ENCODE measurements at regions not wholly inside any gene's neighbourhood (a gene's known extent, or its start where the extent isn't known, plus 50 kb on each side); places are given as distances from the start of the nearest gene placed in this dataset.

GRCh38 chrX:130524476-130525194, 122.8 kb downstream of the RBMX2 start:
- TF ChIP-seq CTCF (IDR thresholded peaks at IDR 0.05) = no peak
- Histone ChIP-seq H3K4me1 (no peaks in the 10 kb centered on the region), H3K4me3 (peak overlapping the region in 7 of 10 donors; percentile 27 to 49 (median 44)), H3K27ac (no peak overlapping the region), H3K27me3 (peaks cover 0 to 12% (median 0%) of the 10 kb centered on the region in 7 donors), H3K9me3 (no peaks in the 10 kb centered on the region), H3K36me3 (no peaks in the 10 kb centered on the region)
- intact Hi-C loops (cut with DNase I) = no loop called here
- 79 to 85% methylated on average over 6 of the region's 6 CpGs for WGBS, 2 donors
- DNase-seq = no peak
- no peak for ATAC-seq

GRCh38 chrX:130529531-130529930, 127.7 kb downstream of the RBMX2 start:
- H3K27me3 ChIP-seq = no peaks in the 10 kb centered on the region

GRCh38 chrX:130531066-130531465, 129.3 kb downstream of the RBMX2 start:
- H3K4me3 ChIP-seq = no peak overlapping the region
- H3K4me1 ChIP-seq = no peaks in the 10 kb centered on the region
- no peak for ATAC-seq
- no peak overlapping the region for H3K27ac ChIP-seq
- H3K36me3 ChIP-seq = no peaks in the 10 kb centered on the region
- no peaks in the 10 kb centered on the region for H3K9me3 ChIP-seq
- TF ChIP-seq CTCF (IDR thresholded peaks at IDR 0.05) = no peak
- intact Hi-C loops (cut with DNase I) = no loop called here
- peaks cover 0 to under 1% (median 0%) of the 10 kb centered on the region in 7 donors for H3K27me3 ChIP-seq
- DNase-seq = no peak

More at GRCh38 chrX:130529531-130529930, 127.7 kb downstream of the RBMX2 start:
- ATAC-seq (no peak), DNase-seq (no peak)
- 88 to 90% methylated on average over 4 of the region's 4 CpGs for WGBS, 2 donors
- Histone ChIP-seq H3K4me1 (no peaks in the 10 kb centered on the region), H3K9me3 (no peaks in the 10 kb centered on the region), H3K27ac (no peak overlapping the region), H3K4me3 (no peak overlapping the region), H3K36me3 (no peaks in the 10 kb centered on the region)
- TF ChIP-seq CTCF (IDR thresholded peaks at IDR 0.05) = no peak
- intact Hi-C loops (cut with DNase I) = no loop called here

- no peak for ATAC-seq
- H3K4me1 ChIP-seq = no peaks in the 10 kb centered on the region
- 18 to 22% methylated on average over 15 of the region's 15 CpGs for WGBS, 2 donors
Measured at GRCh38 chrX:130539721-130540321, 138.0 kb downstream of the RBMX2 start.

More at GRCh38 chrX:130539721-130540321, 138.0 kb downstream of the RBMX2 start:
- Histone ChIP-seq H3K4me3 (no peak overlapping the region), H3K36me3 (no peaks in the 10 kb centered on the region), H3K27ac (no peak overlapping the region), H3K9me3 (no peaks in the 10 kb centered on the region), H3K27me3 (peaks cover 0 to 24% (median 0%) of the 10 kb centered on the region in 7 donors)
- TF ChIP-seq CTCF (IDR thresholded peaks at IDR 0.05) = peak; percentile 25 to 78 (median 63)
- intact Hi-C loops (cut with DNase I) = loop anchor here in 9 of 10 donors (1.0 to 10.0 kb wide), 5 partner anchors 375 to 382 kb away; no protein-coding TSS in a partner anchor
- peak; percentile 17 to 23 for DNase-seq

Data from heart right ventricle (tissue), 16 donors.